ENCODE measurements at regions not wholly inside any gene's neighbourhood (a gene's known extent, or its start where the extent isn't known, plus 50 kb on each side); places are given as distances from the start of the nearest gene placed in this dataset.

- no peak for DNase-seq (ENCODE audit: low spot score)
- H3K9me3 Mint-ChIP-seq: peaks cover 16% of the 10 kb centered on the region
- H3K4me1 ChIP-seq: no peaks in the 10 kb centered on the region
- H3K27ac ChIP-seq: no peak overlapping the region
- no peak overlapping the region for H3K9ac ChIP-seq
- no peaks in the 10 kb centered on the region for H3F3A ChIP-seq (ENCODE audit: low read depth)
- no peak overlapping the region for H3K4me3 ChIP-seq
- H3K36me3 Mint-ChIP-seq: no peaks in the 10 kb centered on the region
- H3K27me3 Mint-ChIP-seq (ENCODE audit: insufficient read depth, low read depth): peaks cover 2% of the 10 kb centered on the region
- H3K4me3 Mint-ChIP-seq: no peak overlapping the region
- TF ChIP-seq EZH2 (IDR thresholded peaks at IDR 0.05) (no peak), EZH2phosphoT487 (IDR thresholded peaks at IDR 0.05) (no peak)
- TF ChIP-seq, protein P1, sequence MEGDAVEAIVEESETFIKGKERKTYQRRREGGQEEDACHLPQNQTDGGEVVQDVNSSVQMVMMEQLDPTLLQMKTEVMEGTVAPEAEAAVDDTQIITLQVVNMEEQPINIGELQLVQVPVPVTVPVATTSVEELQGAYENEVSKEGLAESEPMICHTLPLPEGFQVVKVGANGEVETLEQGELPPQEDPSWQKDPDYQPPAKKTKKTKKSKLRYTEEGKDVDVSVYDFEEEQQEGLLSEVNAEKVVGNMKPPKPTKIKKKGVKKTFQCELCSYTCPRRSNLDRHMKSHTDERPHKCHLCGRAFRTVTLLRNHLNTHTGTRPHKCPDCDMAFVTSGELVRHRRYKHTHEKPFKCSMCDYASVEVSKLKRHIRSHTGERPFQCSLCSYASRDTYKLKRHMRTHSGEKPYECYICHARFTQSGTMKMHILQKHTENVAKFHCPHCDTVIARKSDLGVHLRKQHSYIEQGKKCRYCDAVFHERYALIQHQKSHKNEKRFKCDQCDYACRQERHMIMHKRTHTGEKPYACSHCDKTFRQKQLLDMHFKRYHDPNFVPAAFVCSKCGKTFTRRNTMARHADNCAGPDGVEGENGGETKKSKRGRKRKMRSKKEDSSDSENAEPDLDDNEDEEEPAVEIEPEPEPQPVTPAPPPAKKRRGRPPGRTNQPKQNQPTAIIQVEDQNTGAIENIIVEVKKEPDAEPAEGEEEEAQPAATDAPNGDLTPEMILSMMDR (IDR thresholded peaks at IDR 0.05): no peak
- H3K36me3 ChIP-seq: no peaks in the 10 kb centered on the region
- H3K4me2 ChIP-seq: no peak overlapping the region
- peaks cover 10% of the 10 kb centered on the region for H3K4me1 Mint-ChIP-seq
- H3K79me2 ChIP-seq (ENCODE audit: low read depth): no peaks in the 10 kb centered on the region
- no peaks in the 10 kb centered on the region for H4K20me1 ChIP-seq (ENCODE audit: low read depth)
- H2AFZ ChIP-seq (replicated peaks): no peak overlapping the region
- no peak overlapping the region for H3K27ac Mint-ChIP-seq
- peaks cover 3% of the 10 kb centered on the region for H3K9me3 ChIP-seq (ENCODE audit: low read depth)
- no peaks in the 10 kb centered on the region for H3K27me3 ChIP-seq
Measured at GRCh38 chr12:61896436-61896835, 363.8 kb upstream of the USP15 start.

DNA sequence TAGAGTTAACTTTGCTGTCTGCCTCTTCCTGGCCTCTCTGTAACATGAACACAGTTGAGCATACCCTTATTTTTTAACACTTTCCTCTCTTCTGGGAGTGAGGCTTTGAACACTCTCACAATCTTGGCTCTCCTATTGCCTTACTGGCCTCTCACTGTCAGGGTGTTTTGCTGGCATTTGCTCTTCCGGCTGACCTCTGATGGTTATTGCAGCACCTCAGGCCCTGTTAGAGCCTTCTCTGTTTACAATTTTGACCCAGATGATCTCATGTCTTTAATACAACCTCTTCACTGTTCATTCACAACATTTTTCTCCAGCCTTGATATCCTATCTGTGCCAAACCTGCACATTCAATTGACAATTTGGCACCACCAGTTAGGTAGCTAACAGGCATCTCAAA is 357.8 kb upstream of the USP15 start:
- H3K79me2 ChIP-seq (ENCODE audit: low read depth): no peaks in the 10 kb centered on the region
- H3K9ac ChIP-seq: no peak overlapping the region
- TF ChIP-seq EZH2 (IDR thresholded peaks at IDR 0.05): no peak
- TF ChIP-seq EZH2phosphoT487 (IDR thresholded peaks at IDR 0.05): no peak
- TF ChIP-seq, protein P1 (IDR thresholded peaks at IDR 0.05): no peak
- no peaks in the 10 kb centered on the region for H4K20me1 ChIP-seq (ENCODE audit: low read depth)
- H3K4me1 ChIP-seq: no peaks in the 10 kb centered on the region
- Mint-ChIP-seq H3K36me3 (no peaks in the 10 kb centered on the region), H3K4me3 (no peak overlapping the region), H3K27me3 (ENCODE audit: insufficient read depth, low read depth) (peaks cover 3% of the 10 kb centered on the region), H3K27ac (no peak overlapping the region), H3K9me3 (peaks cover 19% of the 10 kb centered on the region), H3K4me1 (no peaks in the 10 kb centered on the region)
- no peak overlapping the region for H3K4me2 ChIP-seq
- H3K27me3 ChIP-seq: no peaks in the 10 kb centered on the region
- no peak for DNase-seq (ENCODE audit: low spot score)
- no peak overlapping the region for H3K27ac ChIP-seq
- H2AFZ ChIP-seq (replicated peaks): no peak overlapping the region
- H3K36me3 ChIP-seq: no peaks in the 10 kb centered on the region
- H3F3A ChIP-seq (ENCODE audit: low read depth): no peaks in the 10 kb centered on the region
- no peak overlapping the region for H3K4me3 ChIP-seq
- H3K9me3 ChIP-seq (ENCODE audit: low read depth): peaks cover 3% of the 10 kb centered on the region

DNA sequence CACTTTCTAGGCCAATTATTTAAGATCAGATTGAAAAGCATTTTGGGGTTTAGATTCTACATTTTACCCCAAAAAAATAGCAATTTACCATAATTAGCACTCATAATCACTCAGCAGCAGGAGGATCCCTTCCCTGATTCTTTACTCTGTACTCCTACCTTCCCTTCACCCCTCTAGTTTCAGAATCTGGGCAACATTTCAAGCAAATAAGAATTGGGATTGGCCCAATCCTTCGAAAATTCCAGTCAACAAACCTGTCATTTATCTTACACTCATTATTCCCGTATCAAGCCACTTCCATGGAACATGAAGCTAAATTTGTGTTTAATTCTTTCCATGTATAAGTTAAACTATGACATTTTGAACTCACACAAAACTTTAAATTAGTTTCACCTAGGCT is 349.1 kb upstream of the USP15 start:
- Histone ChIP-seq H3K9me3 (ENCODE audit: low read depth) (no peaks in the 10 kb centered on the region), H3K4me1 (no peaks in the 10 kb centered on the region), H3K27me3 (no peaks in the 10 kb centered on the region), H3K27ac (no peak overlapping the region), H3K36me3 (no peaks in the 10 kb centered on the region), H3K79me2 (ENCODE audit: low read depth) (no peaks in the 10 kb centered on the region), H3K4me2 (no peak overlapping the region), H3K9ac (no peak overlapping the region), H3F3A (ENCODE audit: low read depth) (no peaks in the 10 kb centered on the region), H4K20me1 (ENCODE audit: low read depth) (no peaks in the 10 kb centered on the region), H3K4me3 (no peak overlapping the region), H2AFZ (replicated peaks) (no peak overlapping the region)
- TF ChIP-seq EZH2 (IDR thresholded peaks at IDR 0.05) (no peak), EZH2phosphoT487 (IDR thresholded peaks at IDR 0.05) (no peak)
- TF ChIP-seq, protein P1 (IDR thresholded peaks at IDR 0.05): no peak
- H3K27ac Mint-ChIP-seq: no peak overlapping the region
- H3K9me3 Mint-ChIP-seq: peaks cover 9% of the 10 kb centered on the region
- H3K4me1 Mint-ChIP-seq: no peaks in the 10 kb centered on the region
- no peaks in the 10 kb centered on the region for H3K36me3 Mint-ChIP-seq
- no peak overlapping the region for H3K4me3 Mint-ChIP-seq
- peaks cover 2% of the 10 kb centered on the region for H3K27me3 Mint-ChIP-seq (ENCODE audit: insufficient read depth, low read depth)
- DNase-seq (ENCODE audit: low spot score): no peak
